ENCODE measurements at regions not wholly inside any gene's neighbourhood (a gene's known extent, or its start where the extent isn't known, plus 50 kb on each side); places are given as distances from the start of the nearest gene placed in this dataset.
"Not testable (repeated sequence)": the region's sequence is repeated elsewhere in the genome, so short reads cannot be mapped to it uniquely, and the experiment has no call there.

- not testable (repeated sequence) for BruUV-seq (replicated peaks); H3K27me3 Mint-ChIP-seq (ENCODE audit: unreplicated experiment); H3K27ac Mint-ChIP-seq (ENCODE audit: unreplicated experiment); H3K9me3 Mint-ChIP-seq (ENCODE audit: low read depth, unreplicated experiment)
- TF ChIP-seq CTCF (IDR thresholded peaks at IDR 0.05; ENCODE audit: unreplicated experiment), result peak; percentile 95
- peaks cover 10% of the 10 kb centered on the region for H3K36me3 Mint-ChIP-seq (ENCODE audit: insufficient read depth, unreplicated experiment)
- CTCF ChIA-PET, result interaction anchor here (0.8 to 1.3 kb wide), 2 partner anchors 59 to 415 kb away, joined by 3 to 6 read pairs; no protein-coding TSS in a partner anchor
- intact Hi-C loops (cut with micrococcal nuclease; ENCODE audit: unreplicated experiment), result loop anchor here (5.0 kb wide), 1 partner anchor 413 kb away; no protein-coding TSS in a partner anchor
- H3K4me3 Mint-ChIP-seq (ENCODE audit: low read depth, unreplicated experiment), result peak overlapping the region; percentile 1
- peak; percentile 64 for DNase-seq
- H3K4me1 Mint-ChIP-seq (ENCODE audit: low read depth, unreplicated experiment), result peaks cover 32% of the 10 kb centered on the region
Observed at GRCh38 chr7:6930787-6931186, 104.7 kb upstream of the CCZ1B start.

GRCh38 chr7:6931456-6931855, 105.4 kb upstream of the CCZ1B start:
- peaks cover 30% of the 10 kb centered on the region for H3K4me1 Mint-ChIP-seq (ENCODE audit: low read depth, unreplicated experiment)
- not testable (repeated sequence) for H3K36me3 Mint-ChIP-seq (ENCODE audit: insufficient read depth, unreplicated experiment); H3K27ac Mint-ChIP-seq (ENCODE audit: unreplicated experiment); H3K27me3 Mint-ChIP-seq (ENCODE audit: unreplicated experiment); DNase-seq; H3K4me3 Mint-ChIP-seq (ENCODE audit: low read depth, unreplicated experiment); H3K9me3 Mint-ChIP-seq (ENCODE audit: low read depth, unreplicated experiment); BruUV-seq (replicated peaks)
- CTCF ChIA-PET, result interaction anchor here (0.9 kb wide), 1 partner anchor 10 kb away, joined by 6 read pairs; no protein-coding TSS in a partner anchor
- intact Hi-C loops (cut with micrococcal nuclease; ENCODE audit: unreplicated experiment), result loop anchor here (5.0 kb wide), 1 partner anchor 414 kb away; no protein-coding TSS in a partner anchor

GRCh38 chr7:6933954-6934632, 108.0 kb upstream of the CCZ1B start:
- H3K4me3 Mint-ChIP-seq (ENCODE audit: low read depth, unreplicated experiment); BruUV-seq (replicated peaks); H3K9me3 Mint-ChIP-seq (ENCODE audit: low read depth, unreplicated experiment); H3K36me3 Mint-ChIP-seq (ENCODE audit: insufficient read depth, unreplicated experiment); CTCF ChIA-PET; H3K27me3 Mint-ChIP-seq (ENCODE audit: unreplicated experiment); H3K27ac Mint-ChIP-seq (ENCODE audit: unreplicated experiment); DNase-seq: not testable (repeated sequence)
- H3K4me1 Mint-ChIP-seq (ENCODE audit: low read depth, unreplicated experiment), result peaks cover 24% of the 10 kb centered on the region
- intact Hi-C loops (cut with micrococcal nuclease; ENCODE audit: unreplicated experiment), result loop anchor here (5.0 kb wide), 1 partner anchor 417 kb away; no protein-coding TSS in a partner anchor

- intact Hi-C loops (cut with micrococcal nuclease; ENCODE audit: unreplicated experiment), result loop anchor here (5.0 kb wide), 1 partner anchor 418 kb away; no protein-coding TSS in a partner anchor
- Mint-ChIP-seq H3K9me3 (ENCODE audit: low read depth, unreplicated experiment) (no peaks in the 10 kb centered on the region), H3K4me3 (ENCODE audit: low read depth, unreplicated experiment) (no peak overlapping the region), H3K27ac (ENCODE audit: unreplicated experiment) (no peak overlapping the region), H3K36me3 (ENCODE audit: insufficient read depth, unreplicated experiment) (no peaks in the 10 kb centered on the region), H3K4me1 (ENCODE audit: low read depth, unreplicated experiment) (peaks cover 22% of the 10 kb centered on the region), H3K27me3 (ENCODE audit: unreplicated experiment) (no peaks in the 10 kb centered on the region)
- TF ChIP-seq CTCF (IDR thresholded peaks at IDR 0.05; ENCODE audit: unreplicated experiment), result no peak
- DNase-seq, result no peak
- CTCF ChIA-PET, result no interaction called here
- BruUV-seq (replicated peaks), result no TSS peak
Observed at GRCh38 chr7:6934981-6935380, 108.9 kb upstream of the CCZ1B start.

- H3K27me3 Mint-ChIP-seq (ENCODE audit: unreplicated experiment); H3K4me1 Mint-ChIP-seq (ENCODE audit: low read depth, unreplicated experiment); CTCF ChIA-PET; BruUV-seq (replicated peaks); H3K36me3 Mint-ChIP-seq (ENCODE audit: insufficient read depth, unreplicated experiment); intact Hi-C loops (cut with micrococcal nuclease; ENCODE audit: unreplicated experiment); H3K4me3 Mint-ChIP-seq (ENCODE audit: low read depth, unreplicated experiment); H3K27ac Mint-ChIP-seq (ENCODE audit: unreplicated experiment); DNase-seq; H3K9me3 Mint-ChIP-seq (ENCODE audit: low read depth, unreplicated experiment): not testable (repeated sequence)
Observed at GRCh38 chr7:6936626-6937025, 110.6 kb upstream of the CCZ1B start.

- H3K36me3 Mint-ChIP-seq (ENCODE audit: insufficient read depth, unreplicated experiment); H3K27me3 Mint-ChIP-seq (ENCODE audit: unreplicated experiment); intact Hi-C loops (cut with micrococcal nuclease; ENCODE audit: unreplicated experiment); H3K9me3 Mint-ChIP-seq (ENCODE audit: low read depth, unreplicated experiment); DNase-seq; H3K4me3 Mint-ChIP-seq (ENCODE audit: low read depth, unreplicated experiment); CTCF ChIA-PET; BruUV-seq (replicated peaks); H3K27ac Mint-ChIP-seq (ENCODE audit: unreplicated experiment); H3K4me1 Mint-ChIP-seq (ENCODE audit: low read depth, unreplicated experiment): not testable (repeated sequence)
Observed at GRCh38 chr7:6937746-6938145, 111.7 kb upstream of the CCZ1B start.

All from Calu3 (cell line).